Spleen (tissue), 11 donors: ENCODE measurements at regions not wholly inside any gene's neighbourhood (a gene's known extent, or its start where the extent isn't known, plus 50 kb on each side); places are given as distances from the start of the nearest gene placed in this dataset.
"Not testable (repeated sequence)": the region's sequence is repeated elsewhere in the genome, so short reads cannot be mapped to it uniquely, and the experiment has no call there.

Experiments used
- DNase-seq: peaks from one replicate; pipeline ENCODE4 v3.0.0-alpha.2; 2020
- H3K27ac ChIP-seq, 8 donors: fragments of 200-600 bp; sonication (generic) in 7 of 8; 1 replicate in 4 of 8; 2 replicates in 4 of 8; pipeline versions ENCODE4 v1.5.0 to v1.8.0; 2016 to 2021; ENCODE audit warnings: inconsistent platforms in 4 of 8, mild to moderate bottlenecking in 4 of 8, moderate library complexity in 1 of 8
- H3K27me3 ChIP-seq, 7 donors: fragments of 200-600 bp; sonication (generic) in 6 of 7; replicated peaks in 1 of 7; 1 replicate in 4 of 7; 2 replicates in 3 of 7; pipeline versions ENCODE4 v1.5.0 to v1.8.0; 2016 to 2021; ENCODE audit warnings: inconsistent platforms in 3 of 7, mild to moderate bottlenecking in 1 of 7
- H3K36me3 ChIP-seq, 6 donors: fragments of 200-600 bp; sonication (generic) in 5 of 6; 1 replicate in 4 of 6; 2 replicates in 2 of 6; pipeline versions ENCODE4 v1.5.0 to v1.8.0; 2016 to 2021; ENCODE audit warnings: inconsistent platforms in 2 of 6
- H3K4me1 ChIP-seq, 6 donors: fragments of 200-600 bp; sonication (generic) in 5 of 6; 1 replicate in 3 of 6; 2 replicates in 3 of 6; pipeline versions ENCODE4 v1.5.0 to v1.8.0; 2016 to 2021; ENCODE audit warnings: inconsistent platforms in 3 of 6
- H3K4me3 ChIP-seq, 8 donors: fragments of 200-600 bp; sonication (generic) in 7 of 8; 1 replicate in 4 of 8; 2 replicates in 4 of 8; pipeline versions ENCODE4 v1.5.0 to v1.8.0; 2016 to 2021; ENCODE audit warnings: inconsistent platforms in 4 of 8, mild to moderate bottlenecking in 4 of 8, moderate library complexity in 2 of 8
- H3K9me3 ChIP-seq, 8 donors: fragments of 200-600 bp; sonication (generic) in 7 of 8; 1 replicate in 4 of 8; 2 replicates in 4 of 8; pipeline versions ENCODE4 v1.5.0 to v1.8.0; 2016 to 2021; ENCODE audit warnings: inconsistent platforms in 4 of 8
- CTCF ChIP-seq, 11 experiments: fragments of 200-600 bp in 7 of 11; fragments of 450-650 bp in 4 of 11; sonication (generic) in 4 of 11; IDR thresholded peaks in 8 of 11; conservative IDR thresholded peaks in 3 of 11; 1 replicate in 7 of 11; 2 replicates in 4 of 11; pipeline versions ENCODE4 v1.4.0 to v1.8.0; 2016 to 2021; ENCODE audit warnings: antibody characterized with exemption in 11 of 11, inconsistent platforms in 4 of 11, mild to moderate bottlenecking in 1 of 11
- POLR2A ChIP-seq, 3 donors: fragments of 450-650 bp; IDR thresholded peaks; one replicate each; pipeline ENCODE4 v1.5.1; 2017; ENCODE audit warnings: antibody characterized with exemption in 3 of 3, mild to moderate bottlenecking in 1 of 3
- POLR2AphosphoS5 ChIP-seq, 3 donors: sonication (generic); formaldehyde crosslinking; IDR thresholded peaks; one replicate each; pipeline ENCODE4 v1.5.1; 2017; ENCODE audit warnings: antibody characterized with exemption in 3 of 3
- WGBS, 5 donors: extraction: QIAGEN DNeasy Blood & Tissue Kit in 3 of 5; methylation state at CpG; one replicate each; pipeline versions ENCODE4 v1.1.5 to v1.1.7; 2013 to 2018; 5-methylcytosine and 5-hydroxymethylcytosine counted together
- intact Hi-C: fragments of 100-400 bp; cut with DNase I; formaldehyde crosslinking; loops from one replicate; pipeline ENCODE4 v1.15.0; 2023; ENCODE audit warnings: low total_unique reads
- donor health status: healthy with polysubstance abuse.
- donor health status: DM: no; HTN: no; CAD: no; lungs with moderate emphysema.
- donor health status: DM: no; HTN: no; CAD: no.
- donor health status: Bipolar disorder and iron deficiency.
- donor health status: healthy.
- donor health status: DM: no; HTN: no; CAD: no.
- donor health status: DM: yes; HTN: yes; CAD: no.

- Histone ChIP-seq H3K4me3 (no peak overlapping the region), H3K4me1 (no peaks in the 10 kb centered on the region), H3K27me3 (no peaks in the 10 kb centered on the region), H3K36me3 (no peaks in the 10 kb centered on the region), H3K27ac (no peak overlapping the region), H3K9me3 (peaks cover 0 to 4% (median 0%) of the 10 kb centered on the region in 8 donors)
- WGBS, 5 donors: 21 to 81% (median 70%) methylated on average over 2 of the region's 2 CpGs
- TF ChIP-seq POLR2AphosphoS5 (IDR thresholded peaks at IDR 0.05): no peak
- TF ChIP-seq CTCF (IDR thresholded peaks at IDR 0.05 in 8 of 11, conservative IDR thresholded peaks at IDR 0.05 in 3 of 11): no peak
- no peak for TF ChIP-seq POLR2A (IDR thresholded peaks at IDR 0.05)
- intact Hi-C loops: no loop called here
- no peak for DNase-seq
Measured at GRCh38 chr6:103826209-103826608, 1033.5 kb downstream of the HACE1 start.

- Histone ChIP-seq H3K27me3 (no peaks in the 10 kb centered on the region), H3K36me3 (no peaks in the 10 kb centered on the region), H3K4me1 (no peaks in the 10 kb centered on the region), H3K27ac (no peak overlapping the region), H3K4me3 (no peak overlapping the region), H3K9me3 (peaks cover 0 to 12% (median 0%) of the 10 kb centered on the region in 8 donors)
- DNase-seq: no peak
- intact Hi-C loops: no loop called here
- WGBS, 5 donors: 41 to 62% (median 56%) methylated on average over 3 of the region's 3 CpGs
- no peak for TF ChIP-seq POLR2A (IDR thresholded peaks at IDR 0.05)
- no peak for TF ChIP-seq POLR2AphosphoS5 (IDR thresholded peaks at IDR 0.05)
- no peak for TF ChIP-seq CTCF (IDR thresholded peaks at IDR 0.05 in 8 of 11, conservative IDR thresholded peaks at IDR 0.05 in 3 of 11)
Measured at GRCh38 chr6:103820148-103820547, 1039.6 kb downstream of the HACE1 start.

GRCh38 chr6:103819509-103819908 lies 1040.2 kb downstream of the HACE1 start:
- no peak for DNase-seq

GRCh38 chr6:103812970-103813369 lies 1046.7 kb downstream of the HACE1 start:
- Histone ChIP-seq H3K27me3 (no peaks in the 10 kb centered on the region), H3K36me3 (no peaks in the 10 kb centered on the region), H3K9me3 (no peaks in the 10 kb centered on the region), H3K27ac (no peak overlapping the region), H3K4me3 (no peak overlapping the region), H3K4me1 (no peaks in the 10 kb centered on the region)
- TF ChIP-seq CTCF (IDR thresholded peaks at IDR 0.05 in 8 of 11, conservative IDR thresholded peaks at IDR 0.05 in 3 of 11) (no peak), POLR2AphosphoS5 (IDR thresholded peaks at IDR 0.05) (no peak), POLR2A (IDR thresholded peaks at IDR 0.05) (no peak)
- intact Hi-C loops: no loop called here
- DNase-seq: no peak

More at GRCh38 chr6:103819509-103819908, 1040.2 kb downstream of the HACE1 start:
- Histone ChIP-seq H3K36me3 (no peaks in the 10 kb centered on the region), H3K4me1 (no peaks in the 10 kb centered on the region), H3K9me3 (peaks cover 0 to 12% (median 0%) of the 10 kb centered on the region in 8 donors), H3K27me3 (no peaks in the 10 kb centered on the region), H3K27ac (no peak overlapping the region), H3K4me3 (no peak overlapping the region)
- WGBS, 5 donors: 25 to 35% (median 31%) methylated on average over 3 of the region's 3 CpGs
- TF ChIP-seq POLR2AphosphoS5 (IDR thresholded peaks at IDR 0.05) (no peak), CTCF (IDR thresholded peaks at IDR 0.05 in 8 of 11, conservative IDR thresholded peaks at IDR 0.05 in 3 of 11) (no peak), POLR2A (IDR thresholded peaks at IDR 0.05) (no peak)
- intact Hi-C loops: no loop called here

- DNase-seq, H3K9me3 ChIP-seq, H3K27ac ChIP-seq, H3K4me1 ChIP-seq, intact Hi-C loops, H3K27me3 ChIP-seq, H3K4me3 ChIP-seq, H3K36me3 ChIP-seq: not testable (repeated sequence)
- 72 to 88% (median 81%) methylated on average over 11 of the region's 11 CpGs for WGBS, 5 donors
Measured at GRCh38 chr6:103801901-103802479, 1057.7 kb downstream of the HACE1 start.
